Endothelial cell of umbilical vein (primary cell): ENCODE measurements at regions not wholly inside any gene's neighbourhood (a gene's known extent, or its start where the extent isn't known, plus 50 kb on each side); places are given as distances from the start of the nearest gene placed in this dataset.
A peak's percentile ranks its signal among the peaks of the same experiment; 100 is the strongest.

Experiments
- BruUV-seq: library from RNA; stranded (reverse); fragments of 400-500 nt; replicated peaks from 2 replicates; lab custom pipeline; 2021; lab: Mats Ljungman, UMichigan
- CTCF ChIA-PET: fragments of 300-600, 350-600 bp; sonication (Branson Sonifier 250); formaldehyde crosslinking; loops from one replicate; lab custom pipeline; 2021; ENCODE audit warnings: antibody characterized with exemption, inconsistent platforms; lab: Charles Lee
- POLR2A ChIA-PET: fragments of 300-600, 350-600 bp; sonication (Branson Sonifier 250); formaldehyde crosslinking; loops from one replicate; lab custom pipeline; 2021; ENCODE audit warnings: antibody characterized with exemption, inconsistent platforms; lab: Charles Lee
- DNase-seq: peaks from one replicate; pipeline ENCODE4 v3.0.0-alpha.2; 2011; ENCODE audit warnings: low read depth, low spot score
- FAIRE-seq: peaks from 2 replicates; lab custom pipeline; 2011; peaks lifted over from hg19 to GRCh38; lab: Jason Lieb, UNC
- H2AFZ ChIP-seq: 2 replicates; pipeline ENCODE4 v1.6.0; 2012; ENCODE audit warnings: low read depth, low read length, control low read depth, inconsistent platforms
- H3K27ac ChIP-seq: 2 replicates; pipeline ENCODE4 v1.5.1; 2011; ENCODE audit warnings: low read depth, mild to moderate bottlenecking, control low read depth, low read length, moderate library complexity; ENCODE audit not compliant: insufficient read depth
- H3K27me3 ChIP-seq, 2 experiments: 2 replicates each; pipeline versions ENCODE4 v1.6.0 to v1.6.1; 2011; ENCODE audit warnings: low read length in 2 of 2, mixed read lengths in 1 of 2; ENCODE audit not compliant: control insufficient read depth in 2 of 2, insufficient read depth in 2 of 2
- H3K36me3 ChIP-seq, 2 experiments: 2 replicates in 1 of 2; 3 replicates in 1 of 2; pipeline ENCODE4 v1.5.1; 2011; ENCODE audit warnings: low read length in 2 of 2, mild to moderate bottlenecking in 1 of 2, moderate library complexity in 1 of 2; ENCODE audit not compliant: control insufficient read depth in 2 of 2, insufficient read depth in 2 of 2; ENCODE audit errors: extremely low read depth in 1 of 2
- H3K4me1 ChIP-seq: 3 replicates; pipeline ENCODE4 v1.5.1; 2011; ENCODE audit warnings: mild to moderate bottlenecking, low read length; ENCODE audit not compliant: control insufficient read depth, insufficient read depth; ENCODE audit errors: extremely low read depth
- H3K4me2 ChIP-seq: 2 replicates; pipeline ENCODE4 v1.6.1; 2011; ENCODE audit warnings: low read length, control low read depth, mixed read lengths; ENCODE audit not compliant: insufficient read depth
- H3K4me3 ChIP-seq, 3 experiments: fragments of 200-600 bp in 1 of 3; sonication (generic), shearing (Covaris generic) in 1 of 3; replicated peaks in 1 of 3; 2 replicates each; pipeline ENCODE4 v1.5.1; 2011 to 2016; ENCODE audit warnings: control low read depth in 3 of 3, low read length in 3 of 3, mild to moderate bottlenecking in 2 of 3, inconsistent platforms in 1 of 3, low read depth in 1 of 3, moderate library complexity in 1 of 3; ENCODE audit not compliant: insufficient read depth in 1 of 3
- H3K79me2 ChIP-seq: 2 replicates; pipeline ENCODE4 v1.6.0; 2012; ENCODE audit warnings: low read length, inconsistent platforms; ENCODE audit not compliant: control insufficient read depth, insufficient read depth
- H3K9ac ChIP-seq: replicated peaks from 2 replicates; pipeline ENCODE3; 2011; ENCODE audit warnings: low read length, control low read depth; ENCODE audit not compliant: insufficient read depth; ENCODE audit errors: extremely low read depth
- H3K9me1 ChIP-seq: replicated peaks from 3 replicates; pipeline ENCODE4 v1.6.0; 2011; ENCODE audit warnings: mild to moderate bottlenecking, low read length; ENCODE audit not compliant: control insufficient read depth, insufficient read depth; ENCODE audit errors: extremely low read depth
- H3K9me3 ChIP-seq: replicated peaks from 2 replicates; pipeline ENCODE4 v1.5.1; 2012; ENCODE audit warnings: low read length, inconsistent platforms; ENCODE audit not compliant: control insufficient read depth, insufficient read depth
- H4K20me1 ChIP-seq: replicated peaks from 2 replicates; pipeline ENCODE3; 2011; ENCODE audit warnings: mild to moderate bottlenecking, low read length; ENCODE audit not compliant: control insufficient read depth, insufficient read depth; ENCODE audit errors: extremely low read depth
- EZH2 ChIP-seq: IDR thresholded peaks from 2 replicates; pipeline ENCODE4 v1.6.1; 2012; ENCODE audit warnings: borderline replicate concordance, low read depth, mild to moderate bottlenecking, moderate library complexity, low read length, inconsistent platforms; ENCODE audit not compliant: severe bottlenecking
- FOS ChIP-seq: IDR thresholded peaks from 2 replicates; pipeline ENCODE4 v1.6.1; 2011; ENCODE audit warnings: mild to moderate bottlenecking, low read length, moderate library complexity, borderline replicate concordance; ENCODE audit not compliant: insufficient read depth
- GATA2 ChIP-seq: IDR thresholded peaks from 2 replicates; pipeline ENCODE4 v1.7.0; 2011; ENCODE audit warnings: low read depth, mild to moderate bottlenecking, moderate library complexity, mixed read lengths, low read length; ENCODE audit not compliant: insufficient read length, insufficient read depth
- JUN ChIP-seq: IDR thresholded peaks from 2 replicates; pipeline ENCODE4 v1.6.1; 2011; ENCODE audit warnings: borderline replicate concordance, low read depth; ENCODE audit not compliant: insufficient read length, insufficient read depth
- MYC ChIP-seq: IDR thresholded peaks from one replicate; pipeline ENCODE4 v1.6.1; 2011; ENCODE audit warnings: mild to moderate bottlenecking, low read depth, low read length
- POLR2A ChIP-seq: IDR thresholded peaks from 2 replicates; pipeline ENCODE4 v1.6.1; 2012; ENCODE audit warnings: low read depth, mild to moderate bottlenecking, control low read depth, low read length
- POLR2AphosphoS5 ChIP-seq: IDR thresholded peaks from 2 replicates; pipeline ENCODE4 v1.6.1; 2012; ENCODE audit warnings: low read depth, mild to moderate bottlenecking, control low read depth, low read length, moderate library complexity; ENCODE audit not compliant: insufficient read depth
- dilution Hi-C: fragments of 300-500 bp; cut with MboI; formaldehyde crosslinking; loops from one replicate; pipeline ENCODE4 v1.15.0; 2019; ENCODE audit warnings: low sequenced_read_pairs; ENCODE audit not compliant: extremely low pct_ligation_motif_present
- intact Hi-C: fragments of 100-400 bp; cut with micrococcal nuclease; formaldehyde crosslinking; loops from one replicate; pipeline ENCODE4 v1.10.0; 2022
- TF ChIP-seq, protein P1 (sequence below), 2 donors: IDR thresholded peaks; 1 replicate in 1 of 2; 2 replicates in 1 of 2; pipeline ENCODE4 v1.5.1; 2011; ENCODE audit warnings: low read length in 2 of 2, mild to moderate bottlenecking in 2 of 2, moderate library complexity in 2 of 2, control low read depth in 1 of 2, inconsistent platforms in 1 of 2, low read depth in 1 of 2; ENCODE audit not compliant: insufficient read depth in 1 of 2; ENCODE audit errors: extremely low read depth in 1 of 2
- TF ChIP-seq, protein P2 (sequence below): IDR thresholded peaks from 2 replicates; pipeline ENCODE4 v1.6.1; 2011; ENCODE audit not compliant: insufficient read depth, insufficient read length

DNA sequence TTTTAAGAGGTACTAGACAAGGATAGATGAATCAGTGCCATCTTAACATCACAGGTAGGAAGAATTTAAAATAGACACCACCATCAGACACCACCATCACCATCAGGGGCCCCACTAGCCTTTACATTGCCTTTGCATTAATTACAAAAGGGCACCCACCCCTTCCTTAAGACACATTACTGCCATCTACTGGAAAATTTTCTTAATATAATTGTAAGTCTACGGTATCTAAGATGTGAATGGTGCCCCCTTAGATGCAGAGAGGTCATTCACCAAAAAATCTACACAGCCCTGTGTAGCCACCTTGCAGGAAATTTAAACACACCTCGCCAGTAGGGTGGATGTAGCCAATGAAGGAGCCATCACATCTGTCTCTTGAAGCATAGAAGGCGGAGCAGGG lies 184.1 kb downstream of the MID1IP1 start:
- ChIA-PET POLR2A (no interaction called here), CTCF (interaction anchor here (2.5 kb wide), 1 partner anchor 218 kb away, joined by 17 read pairs; no protein-coding TSS in a partner anchor)
- H3K79me2 ChIP-seq: no peaks in the 10 kb centered on the region
- H4K20me1 ChIP-seq: no peaks in the 10 kb centered on the region
- TF ChIP-seq POLR2A (no peak), JUN (no peak), EZH2 (no peak), MYC (no peak), GATA2 (no peak), POLR2AphosphoS5 (no peak), FOS (no peak)
- TF ChIP-seq, protein P1, sequence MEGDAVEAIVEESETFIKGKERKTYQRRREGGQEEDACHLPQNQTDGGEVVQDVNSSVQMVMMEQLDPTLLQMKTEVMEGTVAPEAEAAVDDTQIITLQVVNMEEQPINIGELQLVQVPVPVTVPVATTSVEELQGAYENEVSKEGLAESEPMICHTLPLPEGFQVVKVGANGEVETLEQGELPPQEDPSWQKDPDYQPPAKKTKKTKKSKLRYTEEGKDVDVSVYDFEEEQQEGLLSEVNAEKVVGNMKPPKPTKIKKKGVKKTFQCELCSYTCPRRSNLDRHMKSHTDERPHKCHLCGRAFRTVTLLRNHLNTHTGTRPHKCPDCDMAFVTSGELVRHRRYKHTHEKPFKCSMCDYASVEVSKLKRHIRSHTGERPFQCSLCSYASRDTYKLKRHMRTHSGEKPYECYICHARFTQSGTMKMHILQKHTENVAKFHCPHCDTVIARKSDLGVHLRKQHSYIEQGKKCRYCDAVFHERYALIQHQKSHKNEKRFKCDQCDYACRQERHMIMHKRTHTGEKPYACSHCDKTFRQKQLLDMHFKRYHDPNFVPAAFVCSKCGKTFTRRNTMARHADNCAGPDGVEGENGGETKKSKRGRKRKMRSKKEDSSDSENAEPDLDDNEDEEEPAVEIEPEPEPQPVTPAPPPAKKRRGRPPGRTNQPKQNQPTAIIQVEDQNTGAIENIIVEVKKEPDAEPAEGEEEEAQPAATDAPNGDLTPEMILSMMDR (IDR thresholded peaks at IDR 0.05; ENCODE audit: extremely low read depth in 1 of 2, insufficient read depth in 1 of 2, low read depth in 1 of 2, low read length in 2 of 2): no peak
- TF ChIP-seq, protein P2, sequence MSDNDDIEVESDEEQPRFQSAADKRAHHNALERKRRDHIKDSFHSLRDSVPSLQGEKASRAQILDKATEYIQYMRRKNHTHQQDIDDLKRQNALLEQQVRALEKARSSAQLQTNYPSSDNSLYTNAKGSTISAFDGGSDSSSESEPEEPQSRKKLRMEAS: no peak
- H3K9ac ChIP-seq: no peak overlapping the region
- no peak overlapping the region for H3K4me2 ChIP-seq
- H3K9me1 ChIP-seq: no peaks in the 10 kb centered on the region
- FAIRE-seq (peak; percentile 54), DNase-seq (peak; percentile 1)
- no peaks in the 10 kb centered on the region for H3K36me3 ChIP-seq
- H2AFZ ChIP-seq: no peak overlapping the region
- H3K27ac ChIP-seq: no peak overlapping the region
- no peaks in the 10 kb centered on the region for H3K4me1 ChIP-seq
- H3K9me3 ChIP-seq: no peaks in the 10 kb centered on the region
- dilution Hi-C loops (no loop called here), intact Hi-C loops (loop anchor here (1.0 to 5.0 kb wide), 3 partner anchors 217 to 323 kb away; no protein-coding TSS in a partner anchor)
- no peak overlapping the region for H3K4me3 ChIP-seq
- BruUV-seq: no TSS peak
- peaks cover 0 to 2% of the 10 kb centered on the region in 2 experiments for H3K27me3 ChIP-seq
